WTC11 (cell line): ENCODE measurements at regions not wholly inside any gene's neighbourhood (a gene's known extent, or its start where the extent isn't known, plus 50 kb on each side); places are given as distances from the start of the nearest gene placed in this dataset.

ENCODE experiments used
- ATAC-seq: fragments of 200-7000 bp; cut with Tn5 transposase; 2 replicates; pipeline ENCODE4 v1.10.0; 2021; ENCODE audit warnings: mild to moderate bottlenecking, moderate library complexity
- CTCF ChIA-PET: fragments of 300-600 bp; sonication (Branson Sonifier 250); formaldehyde crosslinking; loops from one replicate; lab custom pipeline; 2021; ENCODE audit warnings: antibody characterized with exemption; lab: Charles Lee
- POLR2A ChIA-PET: fragments of 350-600 bp; sonication (Branson Sonifier 250); formaldehyde crosslinking; loops from one replicate; lab custom pipeline; 2021; ENCODE audit warnings: antibody characterized with exemption; lab: Charles Lee
- DNase-seq: peaks from one replicate; pipeline ENCODE4 v3.0.0; 2021; ENCODE audit warnings: low spot score
- H3K27ac Mint-ChIP-seq: 2 replicates; pipeline ENCODE4 v1.8.0; 2021; ENCODE audit warnings: mixed read lengths
- H3K27me3 Mint-ChIP-seq: 2 replicates; pipeline ENCODE4 v1.8.0; 2021; ENCODE audit warnings: low read depth, mild to moderate bottlenecking, moderate library complexity, mixed read lengths
- H3K36me3 Mint-ChIP-seq: 2 replicates; pipeline ENCODE4 v1.8.0; 2021; ENCODE audit warnings: mixed read lengths
- H3K4me1 Mint-ChIP-seq: 2 replicates; pipeline ENCODE4 v1.8.0; 2022; ENCODE audit warnings: mixed read lengths
- H3K4me3 Mint-ChIP-seq: 2 replicates; pipeline ENCODE4 v1.8.0; 2021; ENCODE audit warnings: mild to moderate bottlenecking, moderate library complexity, mixed read lengths
- H3K9me3 Mint-ChIP-seq: 2 replicates; pipeline ENCODE4 v1.8.0; 2021; ENCODE audit warnings: mixed read lengths
- ATF1 ChIP-seq: sonication (generic); formaldehyde crosslinking; IDR thresholded peaks from 2 replicates; pipeline ENCODE4 v1.8.1; 2023; ENCODE audit warnings: mild to moderate bottlenecking, moderate library complexity, missing genetic modification reagents
- CREB1 ChIP-seq: sonication (generic); formaldehyde crosslinking; IDR thresholded peaks from 2 replicates; pipeline ENCODE4 v1.8.0; 2023; ENCODE audit warnings: mild to moderate bottlenecking, missing genetic modification reagents
- CREM ChIP-seq: sonication (generic); formaldehyde crosslinking; IDR thresholded peaks from 2 replicates; pipeline ENCODE4 v1.8.1; 2022; ENCODE audit warnings: mild to moderate bottlenecking, missing genetic modification reagents, moderate library complexity
- GRHL2 ChIP-seq: fragments of 250-450 bp; sonication (Bioruptor Pico); IDR thresholded peaks from 2 replicates; pipeline ENCODE4 v1.8.0; 2022; ENCODE audit warnings: mild to moderate bottlenecking, moderate library complexity; ENCODE audit not compliant: insufficient replicate concordance, severe bottlenecking
- GTF2I ChIP-seq: fragments of 250-450 bp; sonication (Bioruptor Pico); conservative IDR thresholded peaks from 2 replicates; pipeline ENCODE4 v1.4.0; 2021; ENCODE audit warnings: mild to moderate bottlenecking
- NR1H2 ChIP-seq: sonication (generic); formaldehyde crosslinking; IDR thresholded peaks from 2 replicates; pipeline ENCODE4 v1.9.0; 2021; ENCODE audit warnings: mild to moderate bottlenecking, moderate library complexity, missing genetic modification reagents
- NR2C2 ChIP-seq: sonication (generic); formaldehyde crosslinking; IDR thresholded peaks from 2 replicates; pipeline ENCODE4 v1.8.0; 2022; ENCODE audit warnings: mild to moderate bottlenecking, missing genetic modification reagents
- OVOL2 ChIP-seq: fragments of 250-450 bp; sonication (Bioruptor Pico); IDR thresholded peaks from 2 replicates; pipeline ENCODE4 v1.9.0; 2021; ENCODE audit warnings: mild to moderate bottlenecking, borderline replicate concordance
- SP1 ChIP-seq: sonication (generic); formaldehyde crosslinking; conservative IDR thresholded peaks from 2 replicates; pipeline ENCODE4 v1.8.1; 2022; ENCODE audit warnings: missing genetic modification reagents
- TCF7 ChIP-seq: sonication (generic); formaldehyde crosslinking; IDR thresholded peaks from 2 replicates; pipeline ENCODE4 v1.8.0; 2022; ENCODE audit warnings: mild to moderate bottlenecking, low read depth, missing genetic modification reagents, moderate library complexity
- ZNF263 ChIP-seq: sonication (generic); formaldehyde crosslinking; IDR thresholded peaks from 2 replicates; pipeline ENCODE4 v1.8.1; 2022; ENCODE audit warnings: low read depth, mild to moderate bottlenecking, moderate library complexity, missing genetic modification reagents
- TF ChIP-seq, protein P1 (sequence below): sonication (generic); formaldehyde crosslinking; IDR thresholded peaks from 2 replicates; pipeline ENCODE4 v1.8.1; 2022; ENCODE audit warnings: mild to moderate bottlenecking, missing genetic modification reagents, moderate library complexity, borderline replicate concordance
- TF ChIP-seq, protein P2 (sequence below): sonication (generic); formaldehyde crosslinking; IDR thresholded peaks from 2 replicates; pipeline ENCODE4 v1.8.1; 2022; ENCODE audit warnings: missing genetic modification reagents, borderline replicate concordance
- TF ChIP-seq, protein P3 (sequence below): sonication (generic); formaldehyde crosslinking; conservative IDR thresholded peaks from 2 replicates; pipeline ENCODE4 v1.8.1; 2023; ENCODE audit warnings: mild to moderate bottlenecking, low read depth, missing genetic modification reagents, moderate library complexity
- TF ChIP-seq, protein P4 (sequence below): sonication (generic); formaldehyde crosslinking; IDR thresholded peaks from 2 replicates; pipeline ENCODE4 v1.8.1; 2023; ENCODE audit warnings: mild to moderate bottlenecking, missing genetic modification reagents, moderate library complexity
- TF ChIP-seq, protein P5 (sequence below): sonication (generic); formaldehyde crosslinking; IDR thresholded peaks from 2 replicates; pipeline ENCODE4 v1.8.0; 2022; ENCODE audit warnings: mild to moderate bottlenecking, missing genetic modification reagents
- TF ChIP-seq, protein P6 (sequence below): sonication (generic); formaldehyde crosslinking; IDR thresholded peaks from 2 replicates; pipeline ENCODE4 v1.8.1; 2022; ENCODE audit warnings: low read depth, missing genetic modification reagents, borderline replicate concordance
- TF ChIP-seq, protein P7 (sequence below): fragments of 250-450 bp; sonication (Bioruptor Pico); IDR thresholded peaks from 2 replicates; pipeline ENCODE4 v2.1.2; 2022; ENCODE audit warnings: mild to moderate bottlenecking, moderate library complexity
- TF ChIP-seq, protein P8 (sequence below): sonication (generic); formaldehyde crosslinking; IDR thresholded peaks from 2 replicates; pipeline ENCODE4 v1.8.0; 2022; ENCODE audit warnings: mild to moderate bottlenecking, missing genetic modification reagents
- TF ChIP-seq, protein P9 (sequence below): sonication (generic); formaldehyde crosslinking; IDR thresholded peaks from 2 replicates; pipeline ENCODE4 v1.8.1; 2023; ENCODE audit warnings: mild to moderate bottlenecking, missing genetic modification reagents

DNA sequence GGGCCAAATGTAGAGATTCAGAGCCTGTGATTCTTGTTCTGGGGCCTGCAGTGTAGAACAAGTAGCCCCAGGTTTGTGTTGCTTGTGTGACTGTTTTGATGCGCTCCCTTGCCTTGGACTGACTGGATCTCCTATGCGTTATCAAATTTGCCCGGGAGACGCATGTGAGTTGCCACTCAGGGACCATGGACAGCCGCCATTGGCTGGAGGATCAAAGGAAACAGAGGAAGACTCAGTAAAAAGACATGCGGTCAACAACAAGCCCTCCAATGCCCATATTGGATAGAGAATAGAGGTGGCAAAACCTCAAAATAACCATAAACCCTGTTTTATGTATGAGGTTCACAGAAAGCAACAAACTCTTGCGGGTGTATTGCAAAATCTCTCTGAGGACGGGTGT lies 327.5 kb upstream of the IGFBP7 start:
- Mint-ChIP-seq H3K36me3 (no peaks in the 10 kb centered on the region), H3K4me1 (no peaks in the 10 kb centered on the region), H3K27me3 (no peaks in the 10 kb centered on the region), H3K4me3 (no peak overlapping the region), H3K9me3 (no peaks in the 10 kb centered on the region), H3K27ac (no peak overlapping the region)
- ATAC-seq (no peak), DNase-seq (no peak)
- no peak for TF ChIP-seq GTF2I
- no peak for TF ChIP-seq ZNF263 (CRISPR knock-in tag)
- TF ChIP-seq, protein P1, sequence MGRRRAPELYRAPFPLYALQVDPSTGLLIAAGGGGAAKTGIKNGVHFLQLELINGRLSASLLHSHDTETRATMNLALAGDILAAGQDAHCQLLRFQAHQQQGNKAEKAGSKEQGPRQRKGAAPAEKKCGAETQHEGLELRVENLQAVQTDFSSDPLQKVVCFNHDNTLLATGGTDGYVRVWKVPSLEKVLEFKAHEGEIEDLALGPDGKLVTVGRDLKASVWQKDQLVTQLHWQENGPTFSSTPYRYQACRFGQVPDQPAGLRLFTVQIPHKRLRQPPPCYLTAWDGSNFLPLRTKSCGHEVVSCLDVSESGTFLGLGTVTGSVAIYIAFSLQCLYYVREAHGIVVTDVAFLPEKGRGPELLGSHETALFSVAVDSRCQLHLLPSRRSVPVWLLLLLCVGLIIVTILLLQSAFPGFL (CRISPR knock-in tag): no peak
- TF ChIP-seq OVOL2 (CRISPR knock-in tag): no peak
- TF ChIP-seq CREB1 (CRISPR knock-in tag): no peak
- CTCF ChIA-PET: no interaction called here
- POLR2A ChIA-PET: no interaction called here

DNA sequence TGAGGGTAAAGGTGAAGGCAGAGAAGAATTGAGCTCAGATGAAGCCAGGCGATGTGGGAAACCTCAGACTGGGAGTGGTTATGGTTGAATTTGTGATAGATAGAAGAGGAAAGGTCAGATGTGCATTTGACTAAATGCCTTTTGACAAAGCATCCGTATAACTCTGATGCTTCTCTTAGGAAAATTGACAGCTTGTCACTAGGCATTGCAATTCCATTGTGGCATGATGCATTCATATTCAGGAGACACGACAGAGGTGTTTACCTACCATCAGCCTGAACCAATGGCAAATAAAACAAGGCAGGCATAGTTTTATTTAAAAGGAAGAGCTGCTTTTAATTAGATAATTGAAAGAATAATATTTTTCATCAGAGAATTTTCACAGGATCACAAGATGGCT lies 325.1 kb upstream of the IGFBP7 start:
- DNase-seq (no peak), ATAC-seq (no peak)
- POLR2A ChIA-PET: no interaction called here
- no peak for TF ChIP-seq NR2C2 (CRISPR knock-in tag)
- no peak for TF ChIP-seq GRHL2
- TF ChIP-seq SP1 (CRISPR knock-in tag): no peak
- TF ChIP-seq, protein P2, sequence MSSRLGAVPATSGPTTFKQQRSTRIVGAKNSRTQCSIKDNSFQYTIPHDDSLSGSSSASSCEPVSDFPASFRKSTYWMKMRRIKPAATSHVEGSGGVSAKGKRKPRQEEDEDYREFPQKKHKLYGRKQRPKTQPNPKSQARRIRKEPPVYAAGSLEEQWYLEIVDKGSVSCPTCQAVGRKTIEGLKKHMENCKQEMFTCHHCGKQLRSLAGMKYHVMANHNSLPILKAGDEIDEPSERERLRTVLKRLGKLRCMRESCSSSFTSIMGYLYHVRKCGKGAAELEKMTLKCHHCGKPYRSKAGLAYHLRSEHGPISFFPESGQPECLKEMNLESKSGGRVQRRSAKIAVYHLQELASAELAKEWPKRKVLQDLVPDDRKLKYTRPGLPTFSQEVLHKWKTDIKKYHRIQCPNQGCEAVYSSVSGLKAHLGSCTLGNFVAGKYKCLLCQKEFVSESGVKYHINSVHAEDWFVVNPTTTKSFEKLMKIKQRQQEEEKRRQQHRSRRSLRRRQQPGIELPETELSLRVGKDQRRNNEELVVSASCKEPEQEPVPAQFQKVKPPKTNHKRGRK: no peak
- TF ChIP-seq, protein P3, sequence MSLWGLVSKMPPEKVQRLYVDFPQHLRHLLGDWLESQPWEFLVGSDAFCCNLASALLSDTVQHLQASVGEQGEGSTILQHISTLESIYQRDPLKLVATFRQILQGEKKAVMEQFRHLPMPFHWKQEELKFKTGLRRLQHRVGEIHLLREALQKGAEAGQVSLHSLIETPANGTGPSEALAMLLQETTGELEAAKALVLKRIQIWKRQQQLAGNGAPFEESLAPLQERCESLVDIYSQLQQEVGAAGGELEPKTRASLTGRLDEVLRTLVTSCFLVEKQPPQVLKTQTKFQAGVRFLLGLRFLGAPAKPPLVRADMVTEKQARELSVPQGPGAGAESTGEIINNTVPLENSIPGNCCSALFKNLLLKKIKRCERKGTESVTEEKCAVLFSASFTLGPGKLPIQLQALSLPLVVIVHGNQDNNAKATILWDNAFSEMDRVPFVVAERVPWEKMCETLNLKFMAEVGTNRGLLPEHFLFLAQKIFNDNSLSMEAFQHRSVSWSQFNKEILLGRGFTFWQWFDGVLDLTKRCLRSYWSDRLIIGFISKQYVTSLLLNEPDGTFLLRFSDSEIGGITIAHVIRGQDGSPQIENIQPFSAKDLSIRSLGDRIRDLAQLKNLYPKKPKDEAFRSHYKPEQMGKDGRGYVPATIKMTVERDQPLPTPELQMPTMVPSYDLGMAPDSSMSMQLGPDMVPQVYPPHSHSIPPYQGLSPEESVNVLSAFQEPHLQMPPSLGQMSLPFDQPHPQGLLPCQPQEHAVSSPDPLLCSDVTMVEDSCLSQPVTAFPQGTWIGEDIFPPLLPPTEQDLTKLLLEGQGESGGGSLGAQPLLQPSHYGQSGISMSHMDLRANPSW (CRISPR knock-in tag): no peak
- TF ChIP-seq, protein P4, sequence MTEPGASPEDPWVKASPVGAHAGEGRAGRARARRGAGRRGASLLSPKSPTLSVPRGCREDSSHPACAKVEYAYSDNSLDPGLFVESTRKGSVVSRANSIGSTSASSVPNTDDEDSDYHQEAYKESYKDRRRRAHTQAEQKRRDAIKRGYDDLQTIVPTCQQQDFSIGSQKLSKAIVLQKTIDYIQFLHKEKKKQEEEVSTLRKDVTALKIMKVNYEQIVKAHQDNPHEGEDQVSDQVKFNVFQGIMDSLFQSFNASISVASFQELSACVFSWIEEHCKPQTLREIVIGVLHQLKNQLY (CRISPR knock-in tag): no peak
- TF ChIP-seq, protein P5, sequence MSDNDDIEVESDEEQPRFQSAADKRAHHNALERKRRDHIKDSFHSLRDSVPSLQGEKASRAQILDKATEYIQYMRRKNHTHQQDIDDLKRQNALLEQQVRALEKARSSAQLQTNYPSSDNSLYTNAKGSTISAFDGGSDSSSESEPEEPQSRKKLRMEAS (CRISPR knock-in tag): no peak
- TF ChIP-seq, protein P6, sequence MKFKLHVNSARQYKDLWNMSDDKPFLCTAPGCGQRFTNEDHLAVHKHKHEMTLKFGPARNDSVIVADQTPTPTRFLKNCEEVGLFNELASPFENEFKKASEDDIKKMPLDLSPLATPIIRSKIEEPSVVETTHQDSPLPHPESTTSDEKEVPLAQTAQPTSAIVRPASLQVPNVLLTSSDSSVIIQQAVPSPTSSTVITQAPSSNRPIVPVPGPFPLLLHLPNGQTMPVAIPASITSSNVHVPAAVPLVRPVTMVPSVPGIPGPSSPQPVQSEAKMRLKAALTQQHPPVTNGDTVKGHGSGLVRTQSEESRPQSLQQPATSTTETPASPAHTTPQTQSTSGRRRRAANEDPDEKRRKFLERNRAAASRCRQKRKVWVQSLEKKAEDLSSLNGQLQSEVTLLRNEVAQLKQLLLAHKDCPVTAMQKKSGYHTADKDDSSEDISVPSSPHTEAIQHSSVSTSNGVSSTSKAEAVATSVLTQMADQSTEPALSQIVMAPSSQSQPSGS (CRISPR knock-in tag): no peak
- TF ChIP-seq NR1H2: no peak
- TF ChIP-seq, protein P7, sequence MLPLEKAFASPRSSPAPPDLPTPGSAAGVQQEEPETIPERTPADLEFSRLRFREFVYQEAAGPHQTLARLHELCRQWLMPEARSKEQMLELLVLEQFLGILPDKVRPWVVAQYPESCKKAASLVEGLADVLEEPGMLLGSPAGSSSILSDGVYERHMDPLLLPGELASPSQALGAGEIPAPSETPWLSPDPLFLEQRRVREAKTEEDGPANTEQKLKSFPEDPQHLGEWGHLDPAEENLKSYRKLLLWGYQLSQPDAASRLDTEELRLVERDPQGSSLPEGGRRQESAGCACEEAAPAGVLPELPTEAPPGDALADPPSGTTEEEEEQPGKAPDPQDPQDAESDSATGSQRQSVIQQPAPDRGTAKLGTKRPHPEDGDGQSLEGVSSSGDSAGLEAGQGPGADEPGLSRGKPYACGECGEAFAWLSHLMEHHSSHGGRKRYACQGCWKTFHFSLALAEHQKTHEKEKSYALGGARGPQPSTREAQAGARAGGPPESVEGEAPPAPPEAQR: no peak
- TF ChIP-seq, protein P8, sequence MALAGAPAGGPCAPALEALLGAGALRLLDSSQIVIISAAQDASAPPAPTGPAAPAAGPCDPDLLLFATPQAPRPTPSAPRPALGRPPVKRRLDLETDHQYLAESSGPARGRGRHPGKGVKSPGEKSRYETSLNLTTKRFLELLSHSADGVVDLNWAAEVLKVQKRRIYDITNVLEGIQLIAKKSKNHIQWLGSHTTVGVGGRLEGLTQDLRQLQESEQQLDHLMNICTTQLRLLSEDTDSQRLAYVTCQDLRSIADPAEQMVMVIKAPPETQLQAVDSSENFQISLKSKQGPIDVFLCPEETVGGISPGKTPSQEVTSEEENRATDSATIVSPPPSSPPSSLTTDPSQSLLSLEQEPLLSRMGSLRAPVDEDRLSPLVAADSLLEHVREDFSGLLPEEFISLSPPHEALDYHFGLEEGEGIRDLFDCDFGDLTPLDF (CRISPR knock-in tag): no peak
- no peak for TF ChIP-seq TCF7 (CRISPR knock-in tag)
- TF ChIP-seq, protein P9, sequence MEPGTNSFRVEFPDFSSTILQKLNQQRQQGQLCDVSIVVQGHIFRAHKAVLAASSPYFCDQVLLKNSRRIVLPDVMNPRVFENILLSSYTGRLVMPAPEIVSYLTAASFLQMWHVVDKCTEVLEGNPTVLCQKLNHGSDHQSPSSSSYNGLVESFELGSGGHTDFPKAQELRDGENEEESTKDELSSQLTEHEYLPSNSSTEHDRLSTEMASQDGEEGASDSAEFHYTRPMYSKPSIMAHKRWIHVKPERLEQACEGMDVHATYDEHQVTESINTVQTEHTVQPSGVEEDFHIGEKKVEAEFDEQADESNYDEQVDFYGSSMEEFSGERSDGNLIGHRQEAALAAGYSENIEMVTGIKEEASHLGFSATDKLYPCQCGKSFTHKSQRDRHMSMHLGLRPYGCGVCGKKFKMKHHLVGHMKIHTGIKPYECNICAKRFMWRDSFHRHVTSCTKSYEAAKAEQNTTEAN (CRISPR knock-in tag): no peak
- no peak for TF ChIP-seq ATF1
- TF ChIP-seq CREM (CRISPR knock-in tag): no peak
- H3K36me3 Mint-ChIP-seq: no peaks in the 10 kb centered on the region
- no peak overlapping the region for H3K27ac Mint-ChIP-seq
- no peak overlapping the region for H3K4me3 Mint-ChIP-seq
- no peaks in the 10 kb centered on the region for H3K9me3 Mint-ChIP-seq
- H3K4me1 Mint-ChIP-seq: no peaks in the 10 kb centered on the region
- CTCF ChIA-PET: interaction anchor here (1.2 to 2.7 kb wide), 3 partner anchors 9 to 271 kb away, joined by 3 to 17 read pairs (median 10); no protein-coding TSS in a partner anchor
- H3K27me3 Mint-ChIP-seq: no peaks in the 10 kb centered on the region
